ENCODE measurements at regions not wholly inside any gene's neighbourhood (a gene's known extent, or its start where the extent isn't known, plus 50 kb on each side); places are given as distances from the start of the nearest gene placed in this dataset.

GRCh38 chr5:158436271-158437065, 577.5 kb upstream of the CLINT1 start:
- no peak for DNase-seq (ENCODE audit: extremely low spot score, unreplicated experiment)
- no peaks in the 10 kb centered on the region for H3K9me3 Mint-ChIP-seq (ENCODE audit: unreplicated experiment)
- peaks cover 10% of the 10 kb centered on the region for H3K4me1 Mint-ChIP-seq (ENCODE audit: unreplicated experiment)
- TF ChIP-seq CTCF (IDR thresholded peaks at IDR 0.05): no peak
- H3K27me3 Mint-ChIP-seq (ENCODE audit: unreplicated experiment): peaks cover 4% of the 10 kb centered on the region
- H3K27ac Mint-ChIP-seq (ENCODE audit: unreplicated experiment): peak overlapping the region; percentile 15
- no peaks in the 10 kb centered on the region for H3K36me3 Mint-ChIP-seq (ENCODE audit: unreplicated experiment)
- no peak overlapping the region for H3K4me3 Mint-ChIP-seq (ENCODE audit: unreplicated experiment)

GRCh38 chr5:158435161-158435616, 576.2 kb upstream of the CLINT1 start:
- DNase-seq (ENCODE audit: extremely low spot score, unreplicated experiment): no peak
- TF ChIP-seq CTCF (IDR thresholded peaks at IDR 0.05): no peak
- Mint-ChIP-seq H3K27me3 (ENCODE audit: unreplicated experiment) (no peaks in the 10 kb centered on the region), H3K27ac (ENCODE audit: unreplicated experiment) (peak overlapping the region; percentile 6), H3K4me1 (ENCODE audit: unreplicated experiment) (peaks cover 22% of the 10 kb centered on the region), H3K9me3 (ENCODE audit: unreplicated experiment) (no peaks in the 10 kb centered on the region), H3K4me3 (ENCODE audit: unreplicated experiment) (no peak overlapping the region), H3K36me3 (ENCODE audit: unreplicated experiment) (no peaks in the 10 kb centered on the region)

GRCh38 chr5:158434749-158435148, 575.8 kb upstream of the CLINT1 start:
- DNase-seq (ENCODE audit: extremely low spot score, unreplicated experiment): no peak
- Mint-ChIP-seq H3K36me3 (ENCODE audit: unreplicated experiment) (no peaks in the 10 kb centered on the region), H3K9me3 (ENCODE audit: unreplicated experiment) (no peaks in the 10 kb centered on the region), H3K27ac (ENCODE audit: unreplicated experiment) (no peak overlapping the region), H3K27me3 (ENCODE audit: unreplicated experiment) (no peaks in the 10 kb centered on the region), H3K4me3 (ENCODE audit: unreplicated experiment) (no peak overlapping the region), H3K4me1 (ENCODE audit: unreplicated experiment) (peaks cover 26% of the 10 kb centered on the region)
- no peak for TF ChIP-seq CTCF (IDR thresholded peaks at IDR 0.05)

GRCh38 chr5:158433634-158434033, 574.7 kb upstream of the CLINT1 start:
- Mint-ChIP-seq H3K4me3 (ENCODE audit: unreplicated experiment) (no peak overlapping the region), H3K27ac (ENCODE audit: unreplicated experiment) (no peak overlapping the region), H3K36me3 (ENCODE audit: unreplicated experiment) (no peaks in the 10 kb centered on the region), H3K9me3 (ENCODE audit: unreplicated experiment) (no peaks in the 10 kb centered on the region), H3K27me3 (ENCODE audit: unreplicated experiment) (no peaks in the 10 kb centered on the region), H3K4me1 (ENCODE audit: unreplicated experiment) (peaks cover 30% of the 10 kb centered on the region)
- no peak for TF ChIP-seq CTCF (IDR thresholded peaks at IDR 0.05)
- no peak for DNase-seq (ENCODE audit: extremely low spot score, unreplicated experiment)

GRCh38 chr5:158431369-158432029, 572.6 kb upstream of the CLINT1 start:
- H3K4me3 Mint-ChIP-seq (ENCODE audit: unreplicated experiment): no peak overlapping the region
- H3K36me3 Mint-ChIP-seq (ENCODE audit: unreplicated experiment): no peaks in the 10 kb centered on the region
- peaks cover 30% of the 10 kb centered on the region for H3K4me1 Mint-ChIP-seq (ENCODE audit: unreplicated experiment)
- H3K9me3 Mint-ChIP-seq (ENCODE audit: unreplicated experiment): no peaks in the 10 kb centered on the region
- no peak for TF ChIP-seq CTCF (IDR thresholded peaks at IDR 0.05)
- peak overlapping the region; percentile 72 for H3K27ac Mint-ChIP-seq (ENCODE audit: unreplicated experiment)
- H3K27me3 Mint-ChIP-seq (ENCODE audit: unreplicated experiment): no peaks in the 10 kb centered on the region
- no peak for DNase-seq (ENCODE audit: extremely low spot score, unreplicated experiment)
